H1 (cell line): ENCODE measurements at regions not wholly inside any gene's neighbourhood (a gene's known extent, or its start where the extent isn't known, plus 50 kb on each side); places are given as distances from the start of the nearest gene placed in this dataset.

Experiments used
- BCL11A ChIP-seq, 2 experiments: IDR thresholded peaks; one replicate each; pipeline ENCODE4 v1.6.1; 2011; ENCODE audit warnings: low read depth in 2 of 2, low read length in 2 of 2, mild to moderate bottlenecking in 2 of 2
- BRCA1 ChIP-seq: IDR thresholded peaks from 2 replicates; pipeline ENCODE4 v1.6.1; 2012; ENCODE audit warnings: low read depth, low read length, improper control_type of control experiment
- CBX8 ChIP-seq: fragments of 300-800, 300-1000 bp; sonication (generic); IDR thresholded peaks from 2 replicates; pipeline ENCODE4 v1.7.1; 2016; ENCODE audit warnings: low read depth, low read length, borderline replicate concordance
- CHD1 ChIP-seq: IDR thresholded peaks from 2 replicates; pipeline ENCODE4 v1.6.1; 2012; ENCODE audit warnings: low read depth, low read length, improper control_type of control experiment
- CREB1 ChIP-seq: IDR thresholded peaks from 2 replicates; pipeline ENCODE4 v1.6.1; 2012; ENCODE audit warnings: inconsistent platforms
- GABPA ChIP-seq: IDR thresholded peaks from 2 replicates; pipeline ENCODE4 v1.6.1; 2011; ENCODE audit warnings: mild to moderate bottlenecking, low read length, moderate library complexity, borderline replicate concordance; ENCODE audit not compliant: insufficient read depth
- GTF2F1 ChIP-seq: IDR thresholded peaks from 2 replicates; pipeline ENCODE4 v1.6.1; 2012; ENCODE audit warnings: low read depth, low read length, improper control_type of control experiment, borderline replicate concordance
- HDAC6 ChIP-seq: IDR thresholded peaks from one replicate; pipeline ENCODE4 v1.7.1; 2012; ENCODE audit warnings: low read depth, mild to moderate bottlenecking, inconsistent platforms, low read length, moderate library complexity
- KDM5A ChIP-seq: fragments of 200-600 bp; IDR thresholded peaks from 2 replicates; pipeline ENCODE4 v1.7.1; 2012; ENCODE audit warnings: mild to moderate bottlenecking, low read length, inconsistent platforms, mixed read lengths
- NRF1 ChIP-seq: IDR thresholded peaks from 2 replicates; pipeline ENCODE4 v1.6.1; 2011; ENCODE audit warnings: mild to moderate bottlenecking, low read depth, low read length, improper control_type of control experiment
- RAD21 ChIP-seq, 2 experiments: IDR thresholded peaks in 1 of 2; conservative IDR thresholded peaks in 1 of 2; 2 replicates each; pipeline ENCODE4 v1.6.1; 2011; ENCODE audit warnings: low read depth in 2 of 2, low read length in 2 of 2, improper control_type of control experiment in 1 of 2, inconsistent platforms in 1 of 2, mild to moderate bottlenecking in 1 of 2, moderate library complexity in 1 of 2
- RFX5 ChIP-seq: IDR thresholded peaks from 2 replicates; pipeline ENCODE4 v1.6.1; 2011; ENCODE audit warnings: low read depth, low read length, improper control_type of control experiment, borderline replicate concordance
- RXRA ChIP-seq: IDR thresholded peaks from 2 replicates; pipeline ENCODE4 v1.6.1; 2011; ENCODE audit warnings: low read depth, mild to moderate bottlenecking, low read length, moderate library complexity; ENCODE audit not compliant: insufficient read depth
- SIRT6 ChIP-seq: IDR thresholded peaks from one replicate; pipeline ENCODE4 v1.7.1; 2012; ENCODE audit warnings: low read length, inconsistent platforms
- SIX5 ChIP-seq: IDR thresholded peaks from 2 replicates; pipeline ENCODE4 v1.6.1; 2011; ENCODE audit warnings: mild to moderate bottlenecking, low read depth, low read length
- SP1 ChIP-seq: IDR thresholded peaks from 2 replicates; pipeline ENCODE4 v1.6.1; 2011; ENCODE audit warnings: low read depth, low read length
- SUZ12 ChIP-seq: fragments of 200-600 bp; sonication (generic); IDR thresholded peaks from 2 replicates; pipeline ENCODE4 v1.6.1; 2012; ENCODE audit warnings: mild to moderate bottlenecking, inconsistent platforms, low read length, moderate library complexity, mixed read lengths
- TBP ChIP-seq: IDR thresholded peaks from 2 replicates; pipeline ENCODE4 v1.6.1; 2011; ENCODE audit warnings: low read depth, low read length, improper control_type of control experiment
- TF ChIP-seq, protein P1 (sequence below): IDR thresholded peaks from 2 replicates; pipeline ENCODE4 v1.6.1; 2011; ENCODE audit warnings: low read depth, mild to moderate bottlenecking, low read length; ENCODE audit not compliant: insufficient read depth

DNA sequence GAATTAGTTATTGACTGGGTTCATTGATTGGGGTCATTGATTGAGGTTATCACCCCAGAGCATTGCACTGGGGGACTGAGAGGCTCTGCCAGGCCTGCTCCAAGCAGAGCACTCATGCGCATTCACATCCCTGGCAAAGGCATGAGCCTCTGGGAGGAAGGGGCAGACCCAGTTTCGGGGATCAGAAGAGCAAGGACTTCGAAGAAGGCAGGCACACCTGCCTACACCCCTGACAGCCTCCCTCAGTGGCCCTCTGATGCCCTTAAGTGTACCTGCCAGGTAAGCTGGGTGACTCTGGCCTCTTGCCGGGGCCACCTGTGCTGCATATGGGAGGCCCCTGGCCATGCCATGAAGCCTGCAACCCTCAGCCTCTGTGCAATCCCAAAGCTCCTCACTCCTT is 181.1 kb downstream of the PTPN20 start (continued):
- TF ChIP-seq TBP: no peak
- no peak for TF ChIP-seq KDM5A
- no peak for TF ChIP-seq GTF2F1
- no peak for TF ChIP-seq CHD1
- no peak for TF ChIP-seq CBX8
- no peak for TF ChIP-seq GABPA
- no peak for TF ChIP-seq SUZ12
- no peak for TF ChIP-seq CREB1
- TF ChIP-seq RFX5: no peak
- TF ChIP-seq SIRT6: no peak
- no peak for TF ChIP-seq SIX5
- no peak for TF ChIP-seq HDAC6
- no peak for TF ChIP-seq NRF1
- no peak for TF ChIP-seq RAD21 (IDR thresholded peaks at IDR 0.05 in 1 of 2, conservative IDR thresholded peaks at IDR 0.05 in 1 of 2; ENCODE audit: low read depth in 2 of 2, low read length in 2 of 2)
- TF ChIP-seq RXRA: no peak
- no peak for TF ChIP-seq BRCA1
- TF ChIP-seq BCL11A (IDR thresholded peaks at IDR 0.05; ENCODE audit: low read depth in 2 of 2, low read length in 2 of 2): no peak
- TF ChIP-seq, protein P1, sequence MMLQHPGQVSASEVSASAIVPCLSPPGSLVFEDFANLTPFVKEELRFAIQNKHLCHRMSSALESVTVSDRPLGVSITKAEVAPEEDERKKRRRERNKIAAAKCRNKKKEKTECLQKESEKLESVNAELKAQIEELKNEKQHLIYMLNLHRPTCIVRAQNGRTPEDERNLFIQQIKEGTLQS: no peak
- no peak for TF ChIP-seq SP1
- TF ChIP-seq, all 59 proteins: peak for 0
